ENCODE measurements at regions not wholly inside any gene's neighbourhood (a gene's known extent, or its start where the extent isn't known, plus 50 kb on each side); places are given as distances from the start of the nearest gene placed in this dataset.

DNA sequence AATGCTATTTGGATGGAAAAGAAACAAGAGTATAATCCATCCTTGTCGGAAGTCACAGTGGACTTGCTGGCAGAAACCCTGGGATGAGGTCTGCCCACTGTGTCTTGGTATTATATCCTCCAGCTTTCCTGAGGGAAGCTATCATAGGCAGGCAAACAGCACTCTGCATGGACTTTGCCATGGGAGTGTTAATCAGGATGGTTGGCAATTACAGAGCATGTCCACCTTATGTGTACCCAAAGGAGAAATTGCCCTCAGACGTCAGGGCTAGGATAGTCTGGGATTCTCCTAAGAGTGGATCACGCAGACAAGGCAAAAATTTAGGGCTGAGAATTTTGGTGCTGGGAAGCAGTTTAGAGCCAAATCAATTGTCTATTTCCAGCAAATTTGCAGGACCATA lies 184.9 kb upstream of the ESRRG start:
- no peak for DNase-seq

DNA sequence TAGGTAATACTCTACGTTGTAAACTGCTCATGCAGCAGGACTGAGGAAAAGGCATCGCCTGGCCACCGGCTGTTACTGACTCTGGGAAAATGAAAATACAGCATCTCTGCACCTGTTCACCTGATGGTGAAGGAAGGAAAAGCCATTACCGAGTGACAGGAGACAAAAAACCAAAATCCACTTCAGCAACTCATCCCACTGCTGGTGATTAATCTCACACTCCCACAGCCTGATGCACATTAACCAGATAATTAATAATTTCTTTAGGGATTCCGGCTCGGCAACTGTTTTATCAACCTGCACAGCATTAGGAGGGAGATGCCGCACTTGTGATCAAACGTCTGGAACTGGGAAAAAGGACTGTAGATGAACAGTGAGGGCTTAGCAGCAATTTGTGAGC lies 183.9 kb upstream of the ESRRG start:
- DNase-seq, result no peak

- DNase-seq, result no peak
Measured at GRCh38 chr1:216905781-216906180, 182.6 kb upstream of the ESRRG start.

DNA sequence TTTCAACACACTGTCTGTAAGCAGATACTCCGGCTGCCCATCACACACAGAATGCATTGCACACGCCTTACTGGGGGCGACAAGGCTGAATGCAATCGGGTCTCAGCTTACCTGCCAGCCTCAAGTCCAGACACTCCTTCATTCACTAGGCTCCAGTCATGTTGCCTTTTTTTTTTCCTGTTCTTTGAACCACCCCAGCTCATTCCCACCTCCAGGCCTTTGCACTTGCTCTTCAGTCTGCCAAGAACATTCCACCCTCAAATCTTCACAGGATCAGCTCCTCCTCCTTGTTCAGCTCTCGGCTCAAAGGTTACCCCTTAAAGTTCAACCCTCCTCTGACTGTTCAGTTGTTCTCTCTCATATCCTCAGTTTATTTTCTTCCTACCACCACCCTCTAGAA lies 181.9 kb upstream of the ESRRG start:
- no peak for DNase-seq

GRCh38 chr1:216904471-216904870 lies 181.2 kb upstream of the ESRRG start:
- no peak for DNase-seq

GRCh38 chr1:216903382-216903740 lies 180.1 kb upstream of the ESRRG start:
- peak; percentile 62 for DNase-seq

GRCh38 chr1:216902669-216903381 lies 179.6 kb upstream of the ESRRG start:
- DNase-seq, result peak; percentile 79

- DNase-seq, result no peak
Measured at GRCh38 chr1:216900116-216900620, 176.9 kb upstream of the ESRRG start.

DNA sequence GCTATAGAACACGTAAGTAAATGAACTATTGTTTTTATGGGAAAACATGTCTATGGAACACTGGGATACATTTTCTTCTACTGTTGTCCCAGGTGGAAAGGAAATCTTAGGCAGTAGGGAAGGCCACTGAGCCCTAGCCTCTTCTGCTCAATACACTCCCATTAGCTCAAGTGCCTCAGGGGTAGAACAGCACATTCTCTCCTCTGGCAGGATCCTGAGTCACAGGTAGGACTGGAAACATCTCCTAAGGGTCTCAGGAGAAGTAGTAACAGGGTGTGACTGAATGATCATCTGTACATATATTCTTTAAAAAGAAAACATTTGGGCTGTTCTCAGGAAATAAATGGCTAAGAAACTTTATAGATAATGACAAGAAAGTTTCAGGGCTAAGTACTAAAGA lies 175.6 kb upstream of the ESRRG start:
- no peak for DNase-seq

DNA sequence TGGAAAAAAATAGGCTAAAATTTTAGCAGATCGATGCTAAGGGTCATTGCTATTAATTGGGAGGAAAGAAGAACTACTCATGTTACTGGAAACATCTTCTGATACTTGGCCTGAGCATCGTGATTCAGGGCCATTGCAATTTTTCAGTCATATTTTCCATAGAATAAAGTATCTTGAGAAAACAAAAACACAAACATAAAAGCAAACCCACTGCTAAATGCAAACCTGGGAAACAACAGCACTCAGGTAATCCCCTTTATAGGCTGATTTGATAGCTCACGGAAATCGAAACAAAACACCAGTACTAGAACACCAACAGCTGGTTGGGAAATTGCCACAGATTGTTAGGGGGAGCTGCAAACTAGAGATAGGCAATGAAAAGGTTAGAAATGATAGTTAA lies 172.9 kb upstream of the ESRRG start:
- DNase-seq, result no peak

GRCh38 chr1:216894494-216894893 lies 171.3 kb upstream of the ESRRG start:
- no peak for DNase-seq

DNA sequence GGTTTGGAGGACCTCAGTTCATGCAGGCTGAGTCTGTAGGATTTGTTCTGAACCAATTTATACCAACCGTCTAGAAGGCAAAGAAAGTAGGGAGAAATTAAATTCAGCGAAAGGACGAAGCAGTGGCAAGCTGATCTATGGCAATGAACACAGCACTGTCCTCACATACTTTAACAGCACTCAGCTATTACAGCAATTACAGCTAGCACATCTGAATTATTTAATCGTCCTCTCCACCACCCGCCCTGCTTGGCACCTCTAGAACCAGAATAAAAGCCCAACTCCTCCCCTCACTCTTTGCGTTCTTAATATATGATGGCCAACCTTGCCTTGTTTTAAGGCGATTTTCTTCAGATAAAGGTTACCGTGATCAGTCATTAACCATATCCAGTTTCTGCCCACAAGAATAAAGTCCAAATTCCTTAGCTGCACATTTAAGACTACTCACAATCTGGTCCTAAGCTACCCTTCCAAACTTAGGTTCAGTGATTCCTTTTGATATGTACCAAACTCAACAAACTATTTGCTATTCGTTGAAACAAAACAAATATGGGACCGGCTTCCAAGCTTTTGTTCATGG lies 169.4 kb upstream of the ESRRG start:
- DNase-seq, result no peak

GRCh38 chr1:216890871-216891270 lies 167.6 kb upstream of the ESRRG start:
- no peak for DNase-seq

- no peak for DNase-seq
Measured at GRCh38 chr1:216888731-216889130, 165.5 kb upstream of the ESRRG start.

DNA sequence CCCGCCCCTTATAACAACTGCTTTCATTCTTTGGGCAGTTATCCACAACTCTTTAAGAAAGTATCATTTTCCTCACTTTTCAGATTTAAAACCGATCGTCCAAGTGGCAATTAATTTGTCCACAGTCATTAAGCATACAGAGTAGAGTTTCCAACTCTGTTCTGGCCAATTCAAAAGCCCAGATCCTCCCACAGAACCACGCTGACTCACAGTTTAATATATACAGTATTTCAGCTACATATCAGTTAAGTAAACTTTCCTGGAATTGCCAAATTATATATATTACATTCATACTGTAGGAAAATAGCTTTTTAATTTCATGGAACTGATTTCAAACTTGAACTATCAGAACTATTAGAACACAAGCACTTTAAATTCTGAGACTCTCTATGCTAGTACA lies 163.8 kb upstream of the ESRRG start:
- no peak for DNase-seq

DNA sequence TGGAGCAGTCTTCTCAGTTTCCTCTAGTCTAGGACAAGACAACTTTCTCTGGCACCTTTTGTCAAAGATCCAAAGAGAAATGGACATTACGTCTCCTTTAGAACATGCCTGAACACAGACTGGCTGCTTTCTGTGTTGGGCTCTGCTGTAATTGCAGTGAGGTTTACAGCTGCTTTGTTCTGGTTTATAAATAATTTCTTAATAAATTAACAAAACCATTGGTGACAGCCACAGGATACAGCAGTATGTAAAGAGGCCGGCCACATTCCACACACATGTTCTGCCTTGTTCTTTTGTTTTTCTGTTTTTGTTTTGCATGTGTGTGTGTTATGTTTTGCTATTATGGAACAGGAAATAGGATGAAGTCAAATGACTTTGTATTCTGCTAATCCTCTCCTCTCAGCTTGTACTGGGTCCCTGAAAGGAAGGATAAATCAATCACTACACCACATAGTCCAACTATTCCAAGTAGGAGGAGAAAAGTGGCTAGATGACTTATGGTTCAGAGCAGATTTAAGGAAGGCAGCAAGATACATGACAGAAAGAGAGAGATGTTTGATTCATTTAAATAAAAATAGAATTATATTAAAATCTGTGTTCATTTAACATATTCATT lies 161.5 kb upstream of the ESRRG start:
- no peak for DNase-seq

- DNase-seq, result no peak
Measured at GRCh38 chr1:216883518-216883917, 160.3 kb upstream of the ESRRG start.

DNA sequence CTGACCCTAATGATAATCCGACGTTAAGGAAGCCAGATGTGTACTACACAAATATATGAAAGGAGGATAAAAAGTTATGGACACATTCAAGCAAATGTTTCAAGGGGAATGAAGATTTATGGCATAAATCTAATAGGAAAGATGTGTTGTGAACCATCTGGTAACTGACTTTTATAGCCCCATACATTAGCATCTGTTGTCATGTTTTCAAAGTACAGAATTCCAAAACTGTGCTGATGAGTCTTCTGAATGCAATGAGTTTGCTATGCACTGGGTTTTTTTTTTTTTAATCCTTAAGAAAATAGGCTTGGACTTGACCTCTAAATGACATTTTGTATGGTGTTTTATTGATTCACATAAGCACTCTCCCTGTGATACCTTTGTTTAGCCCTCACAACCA lies 158.5 kb upstream of the ESRRG start:
- no peak for DNase-seq

- no peak for DNase-seq
Measured at GRCh38 chr1:216866714-216867113, 143.5 kb upstream of the ESRRG start.

GRCh38 chr1:216855810-216856209 lies 132.6 kb upstream of the ESRRG start:
- no peak for DNase-seq

GRCh38 chr1:216854836-216855484 lies 131.7 kb upstream of the ESRRG start:
- DNase-seq, result no peak

- no peak for DNase-seq
Measured at GRCh38 chr1:216851073-216851472, 127.8 kb upstream of the ESRRG start.

GRCh38 chr1:216849146-216849545 lies 125.9 kb upstream of the ESRRG start:
- no peak for DNase-seq
